Endothelial cell of umbilical vein (primary cell): ENCODE measurements at regions not wholly inside any gene's neighbourhood (a gene's known extent, or its start where the extent isn't known, plus 50 kb on each side); places are given as distances from the start of the nearest gene placed in this dataset.

Experiments
- EZH2 ChIP-seq: IDR thresholded peaks from 2 replicates; pipeline ENCODE4 v1.6.1; 2012; ENCODE audit warnings: borderline replicate concordance, low read depth, mild to moderate bottlenecking, moderate library complexity, low read length, inconsistent platforms; ENCODE audit not compliant: severe bottlenecking
- FOS ChIP-seq: IDR thresholded peaks from 2 replicates; pipeline ENCODE4 v1.6.1; 2011; ENCODE audit warnings: mild to moderate bottlenecking, low read length, moderate library complexity, borderline replicate concordance; ENCODE audit not compliant: insufficient read depth
- GATA2 ChIP-seq: IDR thresholded peaks from 2 replicates; pipeline ENCODE4 v1.7.0; 2011; ENCODE audit warnings: low read depth, mild to moderate bottlenecking, moderate library complexity, mixed read lengths, low read length; ENCODE audit not compliant: insufficient read length, insufficient read depth
- JUN ChIP-seq: IDR thresholded peaks from 2 replicates; pipeline ENCODE4 v1.6.1; 2011; ENCODE audit warnings: borderline replicate concordance, low read depth; ENCODE audit not compliant: insufficient read length, insufficient read depth
- MYC ChIP-seq: IDR thresholded peaks from one replicate; pipeline ENCODE4 v1.6.1; 2011; ENCODE audit warnings: mild to moderate bottlenecking, low read depth, low read length
- POLR2A ChIP-seq: IDR thresholded peaks from 2 replicates; pipeline ENCODE4 v1.6.1; 2012; ENCODE audit warnings: low read depth, mild to moderate bottlenecking, control low read depth, low read length
- POLR2AphosphoS5 ChIP-seq: IDR thresholded peaks from 2 replicates; pipeline ENCODE4 v1.6.1; 2012; ENCODE audit warnings: low read depth, mild to moderate bottlenecking, control low read depth, low read length, moderate library complexity; ENCODE audit not compliant: insufficient read depth
- TF ChIP-seq, protein P1 (sequence below), 2 donors: IDR thresholded peaks; 1 replicate in 1 of 2; 2 replicates in 1 of 2; pipeline ENCODE4 v1.5.1; 2011; ENCODE audit warnings: low read length in 2 of 2, mild to moderate bottlenecking in 2 of 2, moderate library complexity in 2 of 2, control low read depth in 1 of 2, inconsistent platforms in 1 of 2, low read depth in 1 of 2; ENCODE audit not compliant: insufficient read depth in 1 of 2; ENCODE audit errors: extremely low read depth in 1 of 2
- TF ChIP-seq, protein P2 (sequence below): IDR thresholded peaks from 2 replicates; pipeline ENCODE4 v1.6.1; 2011; ENCODE audit not compliant: insufficient read depth, insufficient read length

DNA sequence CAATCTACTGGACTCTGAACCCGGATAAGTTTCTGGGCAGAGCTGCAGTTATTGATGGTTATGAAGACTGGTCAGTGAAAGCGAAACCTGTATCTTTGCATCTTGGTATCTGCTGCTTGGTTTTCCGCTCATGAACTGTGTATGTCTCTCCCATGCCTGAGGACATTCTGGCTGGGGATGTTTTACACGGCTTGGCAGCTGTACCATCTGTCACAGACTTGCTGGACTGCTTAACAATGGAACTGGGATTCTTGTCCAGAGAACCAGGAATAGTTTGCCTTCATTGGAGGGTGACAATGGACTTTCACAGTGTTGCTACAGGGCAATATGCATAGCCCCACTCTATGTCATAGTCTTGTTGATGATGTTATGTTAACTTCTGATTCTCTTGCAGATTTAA lies 119.9 kb upstream of the TMEM106B start:
- TF ChIP-seq POLR2AphosphoS5 (no peak), POLR2A (no peak), FOS (no peak), EZH2 (no peak), MYC (no peak), GATA2 (no peak), JUN (no peak)
- TF ChIP-seq, protein P1, sequence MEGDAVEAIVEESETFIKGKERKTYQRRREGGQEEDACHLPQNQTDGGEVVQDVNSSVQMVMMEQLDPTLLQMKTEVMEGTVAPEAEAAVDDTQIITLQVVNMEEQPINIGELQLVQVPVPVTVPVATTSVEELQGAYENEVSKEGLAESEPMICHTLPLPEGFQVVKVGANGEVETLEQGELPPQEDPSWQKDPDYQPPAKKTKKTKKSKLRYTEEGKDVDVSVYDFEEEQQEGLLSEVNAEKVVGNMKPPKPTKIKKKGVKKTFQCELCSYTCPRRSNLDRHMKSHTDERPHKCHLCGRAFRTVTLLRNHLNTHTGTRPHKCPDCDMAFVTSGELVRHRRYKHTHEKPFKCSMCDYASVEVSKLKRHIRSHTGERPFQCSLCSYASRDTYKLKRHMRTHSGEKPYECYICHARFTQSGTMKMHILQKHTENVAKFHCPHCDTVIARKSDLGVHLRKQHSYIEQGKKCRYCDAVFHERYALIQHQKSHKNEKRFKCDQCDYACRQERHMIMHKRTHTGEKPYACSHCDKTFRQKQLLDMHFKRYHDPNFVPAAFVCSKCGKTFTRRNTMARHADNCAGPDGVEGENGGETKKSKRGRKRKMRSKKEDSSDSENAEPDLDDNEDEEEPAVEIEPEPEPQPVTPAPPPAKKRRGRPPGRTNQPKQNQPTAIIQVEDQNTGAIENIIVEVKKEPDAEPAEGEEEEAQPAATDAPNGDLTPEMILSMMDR (IDR thresholded peaks at IDR 0.05; ENCODE audit: extremely low read depth in 1 of 2, insufficient read depth in 1 of 2, low read depth in 1 of 2, low read length in 2 of 2), result no peak
- TF ChIP-seq, protein P2, sequence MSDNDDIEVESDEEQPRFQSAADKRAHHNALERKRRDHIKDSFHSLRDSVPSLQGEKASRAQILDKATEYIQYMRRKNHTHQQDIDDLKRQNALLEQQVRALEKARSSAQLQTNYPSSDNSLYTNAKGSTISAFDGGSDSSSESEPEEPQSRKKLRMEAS, result no peak
